Right ventricle myocardium inferior (tissue), 1 donor: ENCODE measurements at regions not wholly inside any gene's neighbourhood (a gene's known extent, or its start where the extent isn't known, plus 50 kb on each side); places are given as distances from the start of the nearest gene placed in this dataset.
A peak's percentile ranks its signal among the peaks of the same experiment; 100 is the strongest.
"Not testable (repeated sequence)": the region's sequence is repeated elsewhere in the genome, so short reads cannot be mapped to it uniquely, and the experiment has no call there.

ENCODE experiments used
- ATAC-seq: fragments of 200-7000 bp; cut with Tn5 transposase; one replicate; pipeline ENCODE4 v1.9.1; 2020; ENCODE audit warnings: mild to moderate bottlenecking, moderate library complexity
- DNase-seq: peaks from one replicate; pipeline ENCODE4 v3.0.0; 2021; ENCODE audit errors: missing footprints
- intact Hi-C: fragments of 100-400 bp; cut with DNase I; formaldehyde crosslinking; loops from one replicate; pipeline ENCODE4 v1.11.0; 2022
- donor health status: DM: no; HTN: yes; CAD: no; lungs with severe emphysema.

DNA sequence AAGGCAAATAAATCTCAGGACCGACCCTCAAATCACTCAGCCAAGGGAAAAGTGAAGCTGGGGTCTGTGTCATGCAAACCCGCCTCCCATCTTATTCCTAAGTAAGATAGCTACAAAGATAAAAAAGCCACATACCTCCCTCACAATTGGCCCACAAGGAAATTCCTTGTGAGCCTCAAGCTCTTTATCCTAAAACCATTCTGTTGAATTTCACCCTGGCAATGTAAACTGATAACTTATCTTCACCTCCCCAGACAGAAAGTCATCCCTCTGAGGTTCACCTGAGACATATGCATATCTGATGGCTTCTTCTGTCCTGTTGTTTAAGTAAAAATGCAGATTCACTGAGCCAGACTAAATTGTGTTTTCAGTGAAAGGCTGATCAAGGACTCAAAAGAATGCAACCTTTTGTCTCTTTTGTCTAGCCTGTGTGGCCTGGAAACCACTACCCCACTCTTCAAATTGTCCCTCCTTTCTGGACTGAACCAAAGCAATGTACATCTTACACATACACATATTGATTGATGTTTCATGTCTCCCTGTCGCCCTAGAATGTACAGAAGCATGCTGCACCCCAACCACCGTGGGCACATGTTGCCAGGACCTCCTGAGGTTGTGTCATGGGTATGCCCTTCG lies 91.3 kb downstream of the MFAP3L start:
- ATAC-seq (no peak), DNase-seq (no peak)
- intact Hi-C loops = no loop called here

DNA sequence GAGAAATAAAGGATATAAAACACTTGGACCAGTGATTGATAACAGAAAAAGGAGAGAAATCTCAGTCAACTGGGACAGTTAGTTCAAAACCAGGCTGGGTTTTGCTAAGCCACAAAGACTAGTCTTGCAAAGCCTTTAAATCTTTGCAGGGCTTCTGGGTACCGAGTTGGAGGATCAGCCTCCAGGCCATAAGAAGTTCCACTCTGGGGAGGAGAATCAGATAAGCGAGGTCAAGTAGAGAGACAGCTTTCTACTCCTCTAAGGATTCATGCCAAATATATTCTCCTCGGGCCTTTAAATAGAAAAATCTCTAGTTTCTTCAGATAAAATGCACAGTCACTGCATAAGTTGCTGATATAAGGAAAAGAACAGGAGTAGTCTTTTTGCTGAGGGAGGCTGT lies 92.7 kb downstream of the MFAP3L start:
- ATAC-seq (no peak), DNase-seq (no peak)
- intact Hi-C loops = no loop called here

DNA sequence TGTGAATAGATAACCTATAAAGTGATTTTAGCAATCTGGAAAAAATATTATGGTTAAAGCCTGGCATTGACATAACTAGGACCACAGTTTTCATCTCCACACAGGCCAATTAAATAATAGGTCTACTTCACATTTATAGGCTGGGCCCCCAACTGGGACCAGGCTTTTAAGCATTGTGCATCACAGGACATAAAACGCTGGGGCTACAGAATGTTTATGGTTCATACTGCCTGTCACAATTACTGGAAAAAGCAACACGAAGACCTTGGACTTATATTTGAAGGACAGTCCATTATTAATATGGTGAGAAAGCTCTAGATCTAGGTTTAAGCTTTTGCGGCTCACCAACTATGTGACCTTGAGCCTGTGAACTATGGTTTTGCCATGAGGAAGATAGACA lies 94.2 kb downstream of the MFAP3L start:
- no peak for ATAC-seq
- no peak for DNase-seq
- intact Hi-C loops = no loop called here

DNA sequence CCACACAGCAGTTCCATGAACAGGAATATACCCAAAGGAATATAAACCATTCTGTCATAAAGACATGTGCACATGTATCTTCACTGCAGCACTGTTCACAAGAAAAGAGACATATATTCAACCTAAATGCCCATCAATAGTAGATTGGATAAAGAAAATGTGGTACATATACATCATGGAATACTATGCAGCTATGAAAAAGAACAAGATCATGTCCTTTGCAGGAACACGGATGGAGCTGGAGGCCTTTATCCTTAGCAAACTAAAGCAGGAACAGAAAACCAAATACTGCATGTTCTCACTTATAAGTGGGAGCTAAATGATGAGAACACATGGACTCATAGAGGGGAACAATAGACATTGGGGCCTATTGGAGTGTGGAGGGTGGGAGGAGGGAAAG lies 95.4 kb downstream of the MFAP3L start:
- DNase-seq, intact Hi-C loops, ATAC-seq: not testable (repeated sequence)

DNA sequence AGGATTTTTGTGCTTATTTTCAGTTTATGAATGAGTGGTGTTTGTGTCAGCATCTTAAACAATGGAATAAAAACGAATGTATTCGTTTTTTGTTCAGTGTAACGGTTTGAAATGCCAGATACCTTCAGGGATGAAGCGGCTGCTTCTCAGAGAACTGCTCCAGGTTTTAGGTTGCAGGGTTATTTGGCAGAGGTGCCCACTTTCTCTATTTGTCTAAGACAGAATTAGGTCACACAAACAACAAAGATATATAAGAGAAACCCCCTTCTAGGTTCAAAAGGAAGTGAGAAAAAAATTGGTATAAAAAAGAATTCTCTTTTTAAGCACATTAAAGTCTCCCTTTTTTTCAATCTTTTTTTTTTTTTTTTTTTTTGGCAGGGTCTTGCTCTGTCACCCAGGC lies 98.9 kb downstream of the MFAP3L start:
- DNase-seq = no peak
- intact Hi-C loops = no loop called here
- ATAC-seq = no peak

DNA sequence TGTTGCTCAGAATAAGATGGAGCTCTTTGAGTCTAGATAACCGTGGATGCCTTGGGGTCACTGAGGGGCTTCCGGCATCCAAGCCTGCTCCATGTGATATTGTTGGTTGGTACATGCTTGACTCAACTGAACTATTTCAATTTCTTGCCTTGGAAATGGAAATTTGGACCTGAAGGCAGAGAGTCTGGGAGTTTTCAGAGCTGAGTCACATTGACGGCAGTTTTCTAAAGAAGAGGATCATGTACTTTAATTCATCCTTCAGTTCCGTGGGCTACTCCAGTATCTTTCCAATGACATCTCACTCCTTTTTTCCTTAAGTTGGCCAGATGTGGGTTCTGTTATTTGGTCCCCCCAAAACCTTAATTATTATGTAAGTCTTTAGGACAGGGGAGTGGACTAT lies 100.5 kb downstream of the MFAP3L start:
- DNase-seq = no peak
- intact Hi-C loops = no loop called here

DNA sequence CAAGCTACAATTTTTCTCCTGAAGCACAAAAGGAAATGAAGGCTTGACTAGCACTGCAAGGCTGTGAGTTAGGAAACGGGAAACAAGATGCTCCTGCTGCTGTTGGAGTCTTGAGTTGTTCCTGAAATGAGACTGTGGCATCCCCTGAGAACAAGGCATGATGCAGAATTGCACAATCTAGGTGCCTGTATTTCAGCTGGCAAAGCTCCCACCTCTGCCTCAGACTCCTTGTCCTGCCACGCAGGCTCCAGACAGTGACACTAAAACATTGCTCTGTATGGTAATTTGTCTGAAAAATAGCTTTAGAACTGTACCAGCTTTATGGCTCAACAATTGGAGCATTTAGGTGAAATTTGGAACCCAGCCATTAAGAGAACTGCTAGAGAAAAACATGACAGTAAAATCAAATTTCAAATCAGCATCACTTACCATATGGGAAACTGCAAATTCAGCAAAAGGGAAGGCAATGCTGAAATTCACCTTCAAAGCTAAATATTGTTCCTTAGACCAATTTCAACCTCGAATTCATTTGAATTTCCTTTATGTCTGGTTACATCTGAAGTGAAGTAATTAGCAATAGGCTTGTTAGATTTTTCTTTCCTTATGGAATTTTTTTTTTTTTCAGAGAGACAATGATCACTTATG lies 103.4 kb downstream of the MFAP3L start:
- intact Hi-C loops = no loop called here
- DNase-seq (no peak), ATAC-seq (peak; percentile 46)

More for the DNA sequence above, 100.5 kb downstream of the MFAP3L start:
- ATAC-seq = no peak

DNA sequence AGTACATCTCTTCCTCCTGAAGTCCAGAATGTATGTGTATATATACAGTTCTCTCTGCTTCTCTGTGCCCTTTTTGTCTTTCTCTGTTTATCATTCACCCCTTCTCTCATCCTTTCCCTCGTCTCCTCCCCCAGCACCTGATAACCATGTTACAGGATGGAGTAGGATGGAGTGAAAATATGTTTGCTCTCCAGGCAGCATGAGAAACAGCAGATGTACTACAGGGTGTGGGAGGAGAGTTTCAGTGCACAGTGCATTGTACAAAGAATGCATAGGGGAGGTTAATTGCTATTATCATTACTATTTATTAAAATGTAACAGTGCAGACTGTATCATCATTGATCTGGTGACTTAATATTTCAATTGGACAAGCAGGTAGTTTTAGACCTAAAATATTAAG lies 104.5 kb downstream of the MFAP3L start:
- intact Hi-C loops = no loop called here
- no peak for ATAC-seq
- DNase-seq = no peak

DNA sequence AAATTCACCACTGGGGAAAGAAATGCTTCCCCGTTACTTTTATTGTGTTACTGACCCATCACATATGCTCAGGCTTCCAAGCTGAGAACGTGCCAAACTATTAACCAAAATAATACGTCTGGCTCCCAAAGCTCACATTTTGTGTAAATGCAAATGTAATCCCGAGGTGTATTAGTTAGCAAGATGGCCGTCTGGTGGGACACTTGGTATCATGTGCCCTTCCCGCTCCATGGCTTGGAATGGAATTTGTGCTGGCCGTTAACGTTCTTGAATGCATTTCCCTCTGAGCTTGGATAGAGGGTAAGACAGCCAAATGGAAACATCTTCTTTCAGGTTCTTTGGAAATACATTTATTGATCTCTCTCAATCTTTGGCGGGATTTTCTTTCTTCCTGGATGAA lies 105.0 kb downstream of the MFAP3L start:
- DNase-seq (no peak), ATAC-seq (no peak)
- intact Hi-C loops = no loop called here

DNA sequence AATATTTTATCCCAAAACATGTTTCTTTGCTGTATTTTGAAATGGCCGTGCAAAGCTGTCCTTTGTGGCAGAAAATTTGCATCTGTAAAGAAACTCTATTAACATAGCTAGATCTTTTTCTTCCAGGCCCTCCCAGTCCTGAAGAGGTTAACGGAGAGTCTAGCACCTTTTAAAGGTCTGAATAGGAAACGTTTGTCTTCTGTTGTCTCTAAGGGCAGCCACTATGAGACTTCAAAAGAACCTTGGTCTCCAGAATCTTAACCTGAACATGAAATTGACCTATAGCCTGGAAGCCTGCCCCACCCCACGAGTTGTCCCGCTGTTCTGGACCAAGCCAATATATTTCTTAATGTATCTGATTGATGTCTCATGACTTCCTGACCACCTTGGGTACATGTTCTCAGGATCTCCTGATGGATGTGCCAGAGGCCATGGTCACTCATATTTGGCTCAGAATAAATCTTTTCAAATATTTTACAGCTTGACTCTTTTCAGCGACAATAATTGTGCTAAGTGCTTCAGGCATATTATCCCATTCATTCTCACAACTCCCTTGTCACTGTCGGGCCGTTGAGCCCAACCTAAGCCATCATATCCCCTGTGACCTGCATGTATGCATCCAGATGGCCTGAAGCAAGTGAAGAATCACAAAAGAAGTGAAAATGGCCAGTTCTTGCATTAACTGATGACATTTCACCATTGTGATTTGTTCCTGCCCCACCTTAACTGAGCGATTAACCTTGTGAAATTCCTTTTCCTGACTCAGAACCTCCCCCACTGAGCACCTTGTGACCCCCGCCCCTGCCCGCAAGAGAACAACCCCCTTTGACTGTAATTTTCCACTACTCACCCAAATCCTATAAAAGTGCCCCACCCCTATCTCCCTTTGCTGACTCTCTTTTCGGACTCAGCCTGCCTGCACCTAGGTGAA lies 106.7 kb downstream of the MFAP3L start:
- intact Hi-C loops = not testable (repeated sequence)

DNA sequence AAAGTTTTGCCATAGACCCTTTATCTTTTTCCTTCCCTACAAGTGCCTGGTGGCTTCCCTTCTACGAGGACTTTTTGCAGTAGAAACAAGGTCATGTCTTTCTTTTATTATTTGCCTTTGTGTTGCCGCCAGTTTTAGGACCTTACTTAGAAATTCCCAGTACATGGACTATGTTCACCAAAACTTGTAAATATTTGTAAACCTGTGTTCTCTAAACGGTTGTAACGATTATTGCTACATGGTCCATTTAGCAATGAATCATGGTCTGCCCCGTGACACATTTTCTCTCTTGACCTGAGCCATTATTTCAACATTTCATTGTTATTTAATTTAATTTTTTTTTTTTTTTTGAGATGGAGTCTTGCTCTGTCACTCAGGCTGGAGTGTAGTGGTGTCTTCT lies 110.7 kb downstream of the MFAP3L start:
- intact Hi-C loops = no loop called here
- DNase-seq (no peak), ATAC-seq (no peak)

More for the DNA sequence above, 106.7 kb downstream of the MFAP3L start:
- not testable (repeated sequence) for DNase-seq, ATAC-seq

DNA sequence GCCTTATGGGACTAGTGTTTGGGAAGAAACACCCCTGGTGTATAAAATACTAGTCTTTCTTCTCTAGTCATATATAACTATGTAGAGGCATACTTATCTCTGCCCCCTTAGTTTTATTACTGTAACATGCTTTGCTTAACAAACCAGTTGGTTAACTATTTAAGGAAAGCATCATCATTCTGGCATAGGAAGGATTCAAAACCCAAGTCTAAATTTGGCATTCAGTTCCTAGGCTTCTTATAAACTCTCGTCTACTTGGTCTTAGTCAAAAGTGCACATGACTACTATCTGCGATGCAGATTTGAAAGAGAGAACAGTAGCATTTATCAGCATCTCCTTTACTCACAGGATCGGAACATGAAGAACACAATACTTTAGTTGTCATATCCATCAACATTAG lies 111.3 kb downstream of the MFAP3L start:
- no peak for DNase-seq
- ATAC-seq = no peak
- intact Hi-C loops = no loop called here

DNA sequence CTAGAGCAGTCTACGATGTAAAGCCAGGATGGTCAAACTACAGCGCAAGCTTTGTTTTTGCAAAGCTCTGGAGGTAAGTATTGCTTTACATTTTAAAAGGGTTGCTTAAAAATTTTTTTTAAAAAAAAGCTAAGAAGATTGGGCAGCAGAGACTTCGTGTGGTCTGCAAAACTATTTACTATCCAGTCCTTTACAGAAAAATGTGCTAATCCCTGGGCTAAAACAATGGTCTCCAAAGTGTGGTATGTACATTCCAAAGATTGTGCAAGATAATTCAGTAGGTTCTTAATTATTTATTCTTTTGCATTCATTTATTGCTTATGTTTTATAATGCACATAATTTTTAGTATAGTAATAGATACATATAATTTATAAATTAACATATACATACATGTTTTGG lies 113.2 kb downstream of the MFAP3L start:
- DNase-seq (no peak), ATAC-seq (no peak)
- intact Hi-C loops = no loop called here

DNA sequence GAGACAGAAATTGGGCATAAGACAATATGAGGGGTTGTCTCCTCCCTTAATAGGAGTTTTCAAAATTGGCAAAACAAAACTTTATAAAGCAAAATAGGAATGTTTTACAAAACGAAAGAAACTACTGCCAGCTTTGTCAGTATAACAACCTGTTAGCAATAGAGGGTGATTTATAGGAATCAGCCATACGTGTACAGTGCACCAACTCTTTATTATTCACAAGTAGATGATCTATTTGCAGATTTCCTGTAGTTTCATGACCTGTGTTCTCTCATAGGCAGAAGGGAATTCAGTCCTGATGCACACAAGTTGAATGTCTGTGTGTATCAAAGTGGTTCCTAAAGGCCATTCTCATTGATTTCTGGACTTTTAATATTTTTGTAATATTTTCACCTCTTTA lies 116.3 kb downstream of the MFAP3L start:
- ATAC-seq = no peak
- DNase-seq = no peak
- intact Hi-C loops = no loop called here

DNA sequence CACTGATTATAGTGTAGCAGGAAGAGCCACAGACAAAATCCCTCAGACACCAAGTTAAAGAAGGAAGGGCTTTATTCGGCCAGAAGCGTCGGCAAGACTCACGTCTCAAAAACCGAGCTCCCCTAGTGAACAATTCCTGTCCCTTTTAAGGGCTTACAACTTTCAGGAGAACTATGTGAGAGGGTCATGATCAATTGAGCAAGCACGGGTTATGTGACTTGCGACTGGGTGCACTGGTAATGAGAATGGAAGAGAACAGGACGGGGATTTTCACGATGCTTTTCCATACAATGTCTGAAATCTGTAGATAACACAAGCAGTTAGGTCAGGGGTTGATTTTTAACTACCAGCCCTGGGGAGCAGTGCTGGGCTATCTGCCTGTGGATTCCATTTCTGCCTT lies 116.7 kb downstream of the MFAP3L start:
- DNase-seq = no peak
- ATAC-seq = no peak
- intact Hi-C loops = no loop called here

DNA sequence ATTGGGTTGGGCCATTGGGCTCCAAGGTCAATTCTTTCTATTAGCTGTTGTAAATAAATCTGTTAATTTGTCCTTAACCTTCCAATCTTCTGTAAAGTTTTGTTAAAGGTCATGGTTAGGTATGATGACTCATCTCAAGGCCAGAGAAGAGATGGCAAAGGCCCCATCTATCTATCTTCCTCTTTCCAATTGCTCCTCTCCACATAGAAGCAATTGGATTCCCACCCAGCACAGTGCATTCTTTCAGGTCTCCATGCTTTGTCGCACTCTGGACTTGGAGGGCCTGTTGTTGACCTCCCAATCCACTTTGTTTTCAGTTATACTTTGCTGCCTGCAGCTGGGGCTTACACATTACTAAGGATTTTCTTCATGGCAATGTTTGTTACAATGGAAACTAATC lies 118.5 kb downstream of the MFAP3L start:
- intact Hi-C loops = no loop called here
- DNase-seq (no peak), ATAC-seq (no peak)

DNA sequence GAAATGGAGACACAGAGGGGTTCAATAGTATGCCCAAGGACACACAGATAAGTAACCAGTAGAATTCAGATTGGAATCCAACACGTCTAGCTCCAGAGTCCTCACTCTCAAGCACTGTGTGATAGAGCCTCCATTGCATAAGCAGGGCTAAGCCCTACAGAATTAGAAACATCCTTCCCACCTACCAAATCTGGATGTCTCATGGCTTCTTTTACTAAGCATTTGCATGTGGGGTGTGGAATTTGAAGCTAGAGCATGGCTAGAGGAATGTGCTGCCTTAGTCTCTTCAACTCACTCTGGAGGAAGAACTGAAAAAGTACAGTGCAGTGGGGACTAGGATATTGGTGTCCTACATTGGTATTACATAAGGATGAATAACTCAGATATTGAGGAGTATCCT lies 119.4 kb downstream of the MFAP3L start:
- no peak for ATAC-seq
- intact Hi-C loops = no loop called here
- no peak for DNase-seq

DNA sequence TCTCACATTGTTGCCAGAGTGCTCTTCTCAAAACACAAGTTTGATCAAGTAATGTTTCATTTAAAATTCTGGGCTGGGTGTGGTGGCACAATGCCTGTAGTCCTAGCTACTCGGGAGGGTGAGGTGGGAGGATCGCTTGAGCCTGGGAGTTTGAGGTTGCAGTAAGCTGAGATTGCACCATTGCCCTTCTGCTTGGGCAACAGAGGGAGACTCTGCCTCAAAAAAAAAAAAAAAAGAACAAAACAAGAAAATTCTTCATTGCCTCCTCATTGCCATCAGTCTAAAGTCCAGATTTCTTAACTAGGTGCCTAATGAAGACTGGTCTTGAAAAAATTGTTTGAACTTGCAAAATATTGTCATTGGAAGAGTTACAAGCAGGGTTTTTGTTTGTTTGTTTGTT lies 120.1 kb downstream of the MFAP3L start:
- DNase-seq (no peak), ATAC-seq (no peak)
- intact Hi-C loops = no loop called here

DNA sequence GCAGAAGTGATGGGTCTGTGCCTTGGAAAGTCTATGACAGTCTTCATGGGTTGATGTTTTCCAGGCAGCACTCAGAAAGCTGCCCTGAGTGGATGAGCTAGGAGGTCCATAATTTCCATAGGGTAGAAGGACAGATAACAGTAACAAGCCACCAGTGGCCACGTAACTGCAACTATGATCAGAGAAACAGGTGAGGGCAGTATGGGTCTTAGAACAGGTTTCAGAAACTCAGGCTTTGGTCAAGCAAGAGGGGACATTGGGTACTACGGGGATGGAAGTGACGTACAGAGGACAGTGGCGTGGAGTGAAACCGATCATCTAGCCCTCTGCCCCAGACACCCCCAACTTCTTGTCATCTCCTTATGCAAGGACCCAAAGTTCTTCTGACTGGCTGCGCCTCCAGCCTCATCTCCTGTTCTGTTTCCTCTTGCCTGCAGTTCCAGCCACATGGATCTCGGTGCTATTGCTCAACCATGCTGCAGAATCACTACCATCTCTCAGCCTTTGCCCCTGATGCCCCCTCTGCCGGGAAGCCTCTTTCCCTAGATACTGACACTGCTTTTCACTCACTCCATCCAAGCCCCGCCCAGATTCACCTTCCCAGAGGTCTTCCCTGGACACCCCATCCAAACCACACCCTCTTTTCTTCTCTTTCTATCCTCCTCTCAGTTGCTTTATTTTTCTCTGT lies 123.4 kb downstream of the MFAP3L start:
- intact Hi-C loops = no loop called here
- no peak for DNase-seq
- no peak for ATAC-seq
